ENCODE measurements at regions not wholly inside any gene's neighbourhood (a gene's known extent, or its start where the extent isn't known, plus 50 kb on each side); places are given as distances from the start of the nearest gene placed in this dataset.

- peaks cover 2% of the 10 kb centered on the region for H3K27me3 Mint-ChIP-seq (ENCODE audit: insufficient read depth)
- DNase-seq (ENCODE audit: low spot score), result no peak
- no peak overlapping the region for H3K27ac Mint-ChIP-seq
- no peak overlapping the region for H3K4me3 Mint-ChIP-seq
- no peaks in the 10 kb centered on the region for H3K9me3 Mint-ChIP-seq
- no peaks in the 10 kb centered on the region for H3K36me3 Mint-ChIP-seq (ENCODE audit: low read depth)
- no peaks in the 10 kb centered on the region for H3K4me1 Mint-ChIP-seq (ENCODE audit: low read depth)
- intact Hi-C loops (cut with micrococcal nuclease), result no loop called here
These were observed 140.3 kb upstream of the NSMCE3 start for GRCh38 chr15:29409890-29410289.

GRCh38 chr15:29405564-29405963 lies 135.9 kb upstream of the NSMCE3 start:
- no peak overlapping the region for H3K27ac Mint-ChIP-seq
- H3K9me3 Mint-ChIP-seq, result no peaks in the 10 kb centered on the region
- intact Hi-C loops (cut with micrococcal nuclease), result no loop called here
- H3K27me3 Mint-ChIP-seq (ENCODE audit: insufficient read depth), result no peaks in the 10 kb centered on the region
- no peak for DNase-seq (ENCODE audit: low spot score)
- H3K4me3 Mint-ChIP-seq, result no peak overlapping the region
- no peaks in the 10 kb centered on the region for H3K4me1 Mint-ChIP-seq (ENCODE audit: low read depth)
- no peaks in the 10 kb centered on the region for H3K36me3 Mint-ChIP-seq (ENCODE audit: low read depth)

GRCh38 chr15:29403772-29404171 lies 134.2 kb upstream of the NSMCE3 start:
- no peak for DNase-seq (ENCODE audit: low spot score)
- intact Hi-C loops (cut with micrococcal nuclease), result no loop called here
- H3K27ac Mint-ChIP-seq, result no peak overlapping the region
- H3K27me3 Mint-ChIP-seq (ENCODE audit: insufficient read depth), result no peaks in the 10 kb centered on the region
- no peak overlapping the region for H3K4me3 Mint-ChIP-seq
- no peaks in the 10 kb centered on the region for H3K9me3 Mint-ChIP-seq
- H3K4me1 Mint-ChIP-seq (ENCODE audit: low read depth), result no peaks in the 10 kb centered on the region
- no peaks in the 10 kb centered on the region for H3K36me3 Mint-ChIP-seq (ENCODE audit: low read depth)

- H3K4me3 Mint-ChIP-seq, result no peak overlapping the region
- H3K36me3 Mint-ChIP-seq (ENCODE audit: low read depth), result no peaks in the 10 kb centered on the region
- no peak overlapping the region for H3K27ac Mint-ChIP-seq
- no peak for DNase-seq (ENCODE audit: low spot score)
- no peaks in the 10 kb centered on the region for H3K4me1 Mint-ChIP-seq (ENCODE audit: low read depth)
- H3K9me3 Mint-ChIP-seq, result no peaks in the 10 kb centered on the region
- intact Hi-C loops (cut with micrococcal nuclease), result no loop called here
- peaks cover 4% of the 10 kb centered on the region for H3K27me3 Mint-ChIP-seq (ENCODE audit: insufficient read depth)
These were observed 132.0 kb upstream of the NSMCE3 start for GRCh38 chr15:29401644-29402043.

GRCh38 chr15:29400701-29401100 lies 131.1 kb upstream of the NSMCE3 start:
- no peaks in the 10 kb centered on the region for H3K4me1 Mint-ChIP-seq (ENCODE audit: low read depth)
- peaks cover 4% of the 10 kb centered on the region for H3K27me3 Mint-ChIP-seq (ENCODE audit: insufficient read depth)
- no peak for DNase-seq (ENCODE audit: low spot score)
- no peak overlapping the region for H3K27ac Mint-ChIP-seq
- H3K36me3 Mint-ChIP-seq (ENCODE audit: low read depth), result no peaks in the 10 kb centered on the region
- no peaks in the 10 kb centered on the region for H3K9me3 Mint-ChIP-seq
- intact Hi-C loops (cut with micrococcal nuclease), result no loop called here
- no peak overlapping the region for H3K4me3 Mint-ChIP-seq

- DNase-seq (ENCODE audit: low spot score), result no peak
- intact Hi-C loops (cut with micrococcal nuclease), result no loop called here
- Mint-ChIP-seq H3K9me3 (no peaks in the 10 kb centered on the region), H3K4me3 (no peak overlapping the region), H3K27me3 (ENCODE audit: insufficient read depth) (peaks cover 6% of the 10 kb centered on the region), H3K36me3 (ENCODE audit: low read depth) (no peaks in the 10 kb centered on the region), H3K27ac (no peak overlapping the region), H3K4me1 (ENCODE audit: low read depth) (no peaks in the 10 kb centered on the region)
These were observed 129.3 kb upstream of the NSMCE3 start for GRCh38 chr15:29398907-29399306.

- H3K27me3 Mint-ChIP-seq (ENCODE audit: insufficient read depth), result peaks cover 7% of the 10 kb centered on the region
- no peaks in the 10 kb centered on the region for H3K36me3 Mint-ChIP-seq (ENCODE audit: low read depth)
- intact Hi-C loops (cut with micrococcal nuclease), result no loop called here
- no peak overlapping the region for H3K27ac Mint-ChIP-seq
- no peak overlapping the region for H3K4me3 Mint-ChIP-seq
- H3K9me3 Mint-ChIP-seq, result no peaks in the 10 kb centered on the region
- no peak for DNase-seq (ENCODE audit: low spot score)
- H3K4me1 Mint-ChIP-seq (ENCODE audit: low read depth), result no peaks in the 10 kb centered on the region
These were observed 126.7 kb upstream of the NSMCE3 start for GRCh38 chr15:29396176-29396811.

GRCh38 chr15:29393443-29393842 lies 123.8 kb upstream of the NSMCE3 start:
- intact Hi-C loops (cut with micrococcal nuclease), result no loop called here
- Mint-ChIP-seq H3K27ac (no peak overlapping the region), H3K4me3 (no peak overlapping the region), H3K36me3 (ENCODE audit: low read depth) (no peaks in the 10 kb centered on the region), H3K27me3 (ENCODE audit: insufficient read depth) (peaks cover 7% of the 10 kb centered on the region), H3K9me3 (no peaks in the 10 kb centered on the region), H3K4me1 (ENCODE audit: low read depth) (no peaks in the 10 kb centered on the region)
- DNase-seq (ENCODE audit: low spot score), result no peak

GRCh38 chr15:29392358-29392757 lies 122.7 kb upstream of the NSMCE3 start:
- no peak overlapping the region for H3K4me3 Mint-ChIP-seq
- no peaks in the 10 kb centered on the region for H3K4me1 Mint-ChIP-seq (ENCODE audit: low read depth)
- DNase-seq (ENCODE audit: low spot score), result no peak
- H3K27ac Mint-ChIP-seq, result no peak overlapping the region
- H3K27me3 Mint-ChIP-seq (ENCODE audit: insufficient read depth), result peaks cover 6% of the 10 kb centered on the region
- H3K9me3 Mint-ChIP-seq, result no peaks in the 10 kb centered on the region
- intact Hi-C loops (cut with micrococcal nuclease), result no loop called here
- H3K36me3 Mint-ChIP-seq (ENCODE audit: low read depth), result no peaks in the 10 kb centered on the region

- H3K36me3 Mint-ChIP-seq (ENCODE audit: low read depth), result no peaks in the 10 kb centered on the region
- intact Hi-C loops (cut with micrococcal nuclease), result no loop called here
These were observed 120.4 kb upstream of the NSMCE3 start for GRCh38 chr15:29390051-29390450.

GRCh38 chr15:29386523-29386922 lies 116.9 kb upstream of the NSMCE3 start:
- no peaks in the 10 kb centered on the region for H3K9me3 Mint-ChIP-seq
- H3K36me3 Mint-ChIP-seq (ENCODE audit: low read depth), result no peaks in the 10 kb centered on the region
- no peaks in the 10 kb centered on the region for H3K4me1 Mint-ChIP-seq (ENCODE audit: low read depth)
- no peak overlapping the region for H3K27ac Mint-ChIP-seq
- H3K27me3 Mint-ChIP-seq (ENCODE audit: insufficient read depth), result no peaks in the 10 kb centered on the region
- H3K4me3 Mint-ChIP-seq, result no peak overlapping the region
- intact Hi-C loops (cut with micrococcal nuclease), result no loop called here
- no peak for DNase-seq (ENCODE audit: low spot score)

More at GRCh38 chr15:29390051-29390450, 120.4 kb upstream of the NSMCE3 start:
- Mint-ChIP-seq H3K4me3 (no peak overlapping the region), H3K27me3 (ENCODE audit: insufficient read depth) (peaks cover 4% of the 10 kb centered on the region), H3K4me1 (ENCODE audit: low read depth) (no peaks in the 10 kb centered on the region), H3K27ac (no peak overlapping the region), H3K9me3 (no peaks in the 10 kb centered on the region)
- DNase-seq (ENCODE audit: low spot score), result no peak

GRCh38 chr15:29383367-29383766 lies 113.7 kb upstream of the NSMCE3 start:
- no peak overlapping the region for H3K4me3 Mint-ChIP-seq
- no peak for DNase-seq (ENCODE audit: low spot score)
- no peaks in the 10 kb centered on the region for H3K36me3 Mint-ChIP-seq (ENCODE audit: low read depth)
- no peaks in the 10 kb centered on the region for H3K4me1 Mint-ChIP-seq (ENCODE audit: low read depth)
- no peak overlapping the region for H3K27ac Mint-ChIP-seq
- no peaks in the 10 kb centered on the region for H3K27me3 Mint-ChIP-seq (ENCODE audit: insufficient read depth)
- intact Hi-C loops (cut with micrococcal nuclease), result no loop called here
- H3K9me3 Mint-ChIP-seq, result no peaks in the 10 kb centered on the region

GRCh38 chr15:29382862-29383261 lies 113.2 kb upstream of the NSMCE3 start:
- H3K27me3 Mint-ChIP-seq (ENCODE audit: insufficient read depth), result no peaks in the 10 kb centered on the region
- no peak for DNase-seq (ENCODE audit: low spot score)
- intact Hi-C loops (cut with micrococcal nuclease), result no loop called here
- no peak overlapping the region for H3K27ac Mint-ChIP-seq
- H3K4me1 Mint-ChIP-seq (ENCODE audit: low read depth), result no peaks in the 10 kb centered on the region
- H3K4me3 Mint-ChIP-seq, result no peak overlapping the region
- no peaks in the 10 kb centered on the region for H3K36me3 Mint-ChIP-seq (ENCODE audit: low read depth)
- H3K9me3 Mint-ChIP-seq, result no peaks in the 10 kb centered on the region

GRCh38 chr15:29380466-29380865 lies 110.8 kb upstream of the NSMCE3 start:
- no peaks in the 10 kb centered on the region for H3K36me3 Mint-ChIP-seq (ENCODE audit: low read depth)
- no peak overlapping the region for H3K27ac Mint-ChIP-seq
- H3K4me3 Mint-ChIP-seq, result no peak overlapping the region
- intact Hi-C loops (cut with micrococcal nuclease), result no loop called here
- DNase-seq (ENCODE audit: low spot score), result no peak
- no peaks in the 10 kb centered on the region for H3K4me1 Mint-ChIP-seq (ENCODE audit: low read depth)
- no peaks in the 10 kb centered on the region for H3K27me3 Mint-ChIP-seq (ENCODE audit: insufficient read depth)
- H3K9me3 Mint-ChIP-seq, result no peaks in the 10 kb centered on the region
